ENCODE measurements at regions not wholly inside any gene's neighbourhood (a gene's known extent, or its start where the extent isn't known, plus 50 kb on each side); places are given as distances from the start of the nearest gene placed in this dataset.
"Not testable (repeated sequence)": the region's sequence is repeated elsewhere in the genome, so short reads cannot be mapped to it uniquely, and the experiment has no call there.

GRCh38 chr3:56924700-56925099 is 123.0 kb upstream of the ARHGEF3 start:
- TF ChIP-seq EZH2 (IDR thresholded peaks at IDR 0.05; ENCODE audit: low read depth); CTCF (conservative IDR thresholded peaks at IDR 0.05): not testable (repeated sequence)
